HG02678 (cell line): ENCODE measurements at regions not wholly inside any gene's neighbourhood (a gene's known extent, or its start where the extent isn't known, plus 50 kb on each side); places are given as distances from the start of the nearest gene placed in this dataset.
"Not testable (repeated sequence)": the region's sequence is repeated elsewhere in the genome, so short reads cannot be mapped to it uniquely, and the experiment has no call there.

Source experiments
- ATAC-seq: cut with Tn5 transposase; IDR thresholded peaks from one replicate; pipeline ENCODE4 v1.9.1; 2021; ENCODE audit warnings: mild to moderate bottlenecking, moderate library complexity; ENCODE audit not compliant: unreplicated experiment

DNA sequence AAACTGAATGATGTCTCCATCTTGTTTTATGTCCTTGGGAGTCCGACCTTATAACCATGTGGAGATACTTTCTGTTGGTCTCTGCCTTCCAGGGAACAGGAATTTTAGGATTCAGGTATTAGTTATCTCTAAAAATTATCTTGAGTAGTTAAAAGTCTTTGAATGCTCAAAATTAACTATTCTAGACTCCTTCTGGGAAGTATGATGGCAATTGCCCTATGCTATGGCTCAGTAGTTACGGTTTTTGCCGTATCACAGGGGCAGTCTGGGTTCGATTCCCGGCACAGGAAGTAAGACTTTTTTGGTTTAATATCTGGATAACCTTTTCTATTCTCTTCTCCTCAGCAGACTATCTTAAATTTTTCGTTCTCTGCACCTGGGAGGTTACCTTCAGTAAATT, 708.7 kb upstream of the LRATD1 start:
- no peak for ATAC-seq

DNA sequence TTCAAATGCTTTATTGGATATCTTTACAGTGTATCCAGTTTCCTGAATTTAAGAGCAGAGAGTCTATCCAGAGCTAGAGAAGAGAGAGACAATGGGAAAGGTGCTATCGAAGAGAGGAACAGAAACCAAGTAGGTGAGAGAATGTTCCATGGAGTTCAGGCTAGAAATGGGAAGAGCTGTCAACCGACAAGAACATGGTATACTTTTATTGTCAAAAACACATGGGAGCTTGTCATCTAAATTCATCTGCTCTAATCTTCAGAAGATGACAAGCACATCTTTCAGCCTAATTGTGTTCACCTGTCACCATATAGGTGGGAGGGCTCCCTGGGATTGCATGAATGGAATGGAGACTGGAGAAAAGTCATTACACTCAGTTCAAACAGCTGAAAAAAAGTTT, 690.4 kb upstream of the LRATD1 start:
- ATAC-seq, result no peak

DNA sequence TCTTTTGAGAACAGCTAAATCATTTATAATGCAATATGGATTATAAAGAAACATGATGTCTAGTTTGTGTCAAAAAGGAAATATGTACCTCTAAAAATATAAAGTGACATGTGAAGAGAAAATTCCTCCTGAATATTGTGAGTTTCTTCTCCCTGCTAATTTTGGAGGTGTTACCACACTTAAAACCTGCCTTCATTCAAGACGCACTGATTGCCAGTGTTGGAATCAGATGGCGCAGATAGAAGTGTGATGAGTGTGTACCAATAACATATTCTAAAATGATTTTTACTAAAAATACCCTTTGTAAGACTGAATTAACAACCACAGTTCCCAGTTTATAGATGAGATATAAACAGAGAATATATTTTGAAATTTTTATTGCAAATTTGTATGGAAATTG, 681.8 kb upstream of the LRATD1 start:
- ATAC-seq, result no peak

DNA sequence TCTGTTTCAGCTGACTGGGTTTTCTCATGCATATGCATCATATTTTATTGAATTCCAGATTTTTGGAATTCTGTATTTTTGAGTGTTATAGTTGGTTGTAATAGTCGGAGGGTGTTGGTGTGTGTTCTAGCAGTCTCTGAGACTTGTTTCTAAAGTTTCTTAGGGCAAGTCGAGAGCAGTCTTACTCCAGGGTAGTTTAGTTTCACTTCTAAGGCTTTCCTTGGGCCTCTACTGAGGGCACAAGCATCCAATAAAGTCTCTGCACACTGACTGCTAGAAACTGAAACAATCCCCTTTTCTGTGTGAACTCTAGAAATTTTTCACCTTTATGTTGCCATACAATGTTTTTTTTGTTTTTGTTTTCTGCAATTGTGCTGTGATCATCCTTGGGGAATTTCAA, 663.7 kb upstream of the LRATD1 start:
- no peak for ATAC-seq

DNA sequence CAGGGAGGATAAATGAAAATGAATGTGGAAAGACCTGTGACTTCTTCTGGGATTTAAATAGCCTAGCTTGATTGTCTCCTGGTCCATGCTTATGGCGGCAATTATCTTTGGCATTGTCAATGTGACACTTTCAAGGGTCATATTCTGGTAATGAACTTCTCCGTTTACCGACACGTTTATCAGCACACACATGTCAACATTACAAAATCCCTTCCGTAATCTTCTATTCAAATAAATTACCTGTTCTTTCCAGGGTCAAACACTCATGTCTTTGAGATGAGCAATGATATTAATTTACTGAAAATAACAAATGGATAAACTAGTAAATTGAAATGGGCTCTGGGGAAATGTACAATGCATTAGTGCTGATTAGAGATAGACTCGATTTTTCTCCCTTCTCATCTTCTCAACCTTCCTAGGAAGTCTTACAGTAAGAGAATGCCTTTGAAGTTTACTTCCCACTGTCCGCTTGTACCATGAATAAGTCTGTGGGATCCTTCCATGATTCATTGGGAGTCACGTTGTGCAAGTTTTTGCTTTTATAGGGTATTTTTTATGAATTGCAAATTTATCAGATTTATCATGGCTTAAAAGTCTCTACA, 646.3 kb upstream of the LRATD1 start:
- ATAC-seq, result no peak

DNA sequence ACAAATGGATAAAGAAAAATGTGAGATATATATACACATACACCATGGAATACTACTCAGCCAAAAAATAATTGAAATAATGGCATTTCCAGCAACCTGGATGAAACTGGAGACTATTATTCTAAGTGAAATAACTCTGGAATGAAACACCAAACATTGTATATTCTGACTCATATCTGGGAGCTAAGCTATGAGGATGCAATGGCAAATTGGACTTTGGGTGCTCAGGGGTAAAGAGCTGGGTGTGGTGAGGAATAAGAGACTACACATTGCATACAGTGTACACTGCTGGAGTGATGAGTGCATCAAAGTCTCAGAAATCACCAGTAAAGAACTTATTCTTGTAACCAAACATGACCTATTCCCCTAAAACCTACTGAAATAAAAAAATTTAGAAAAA, 636.0 kb upstream of the LRATD1 start:
- no peak for ATAC-seq

DNA sequence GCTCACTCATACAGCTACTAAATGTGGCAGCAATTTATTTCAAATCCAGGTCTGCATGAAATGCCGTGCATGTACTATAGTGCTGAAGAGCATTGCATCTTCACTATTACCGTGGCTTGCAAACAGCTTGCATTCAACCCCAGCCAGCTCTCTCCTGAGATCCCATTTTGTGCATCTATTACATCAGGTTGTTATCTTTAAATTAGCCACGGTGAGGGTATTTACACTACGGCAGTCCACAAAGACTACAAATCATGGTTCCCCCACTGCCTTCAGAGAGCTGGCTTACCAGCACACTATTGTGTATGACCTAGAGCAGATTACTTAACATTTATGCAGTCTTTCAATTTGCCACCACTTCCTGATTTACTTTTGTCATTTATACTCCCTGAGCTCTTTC, 621.3 kb upstream of the LRATD1 start:
- no peak for ATAC-seq

DNA sequence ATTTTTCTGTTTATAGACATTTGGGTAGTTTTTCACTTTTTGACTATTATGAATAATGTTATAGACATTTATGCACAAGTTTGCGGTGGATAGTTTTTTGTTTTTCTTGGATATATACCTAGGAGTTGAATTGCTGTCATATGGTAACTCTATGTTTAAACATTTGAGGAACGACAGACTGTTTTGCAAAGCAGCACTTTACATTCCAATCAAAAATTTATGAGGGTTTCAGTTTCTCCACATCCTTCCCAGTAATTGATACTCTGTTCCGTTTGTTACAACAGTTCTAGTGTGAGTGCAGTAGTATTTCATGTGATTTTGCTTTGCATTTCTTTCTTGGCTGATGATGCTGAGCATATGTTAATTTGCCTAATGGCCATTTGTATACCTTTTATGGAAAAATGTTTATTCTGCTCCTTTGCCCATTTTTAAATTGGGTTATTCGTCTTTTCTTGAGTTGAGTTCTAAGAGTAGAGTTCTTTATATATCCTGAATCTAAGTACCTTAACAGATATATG, 617.3 kb upstream of the LRATD1 start:
- ATAC-seq, result no peak

DNA sequence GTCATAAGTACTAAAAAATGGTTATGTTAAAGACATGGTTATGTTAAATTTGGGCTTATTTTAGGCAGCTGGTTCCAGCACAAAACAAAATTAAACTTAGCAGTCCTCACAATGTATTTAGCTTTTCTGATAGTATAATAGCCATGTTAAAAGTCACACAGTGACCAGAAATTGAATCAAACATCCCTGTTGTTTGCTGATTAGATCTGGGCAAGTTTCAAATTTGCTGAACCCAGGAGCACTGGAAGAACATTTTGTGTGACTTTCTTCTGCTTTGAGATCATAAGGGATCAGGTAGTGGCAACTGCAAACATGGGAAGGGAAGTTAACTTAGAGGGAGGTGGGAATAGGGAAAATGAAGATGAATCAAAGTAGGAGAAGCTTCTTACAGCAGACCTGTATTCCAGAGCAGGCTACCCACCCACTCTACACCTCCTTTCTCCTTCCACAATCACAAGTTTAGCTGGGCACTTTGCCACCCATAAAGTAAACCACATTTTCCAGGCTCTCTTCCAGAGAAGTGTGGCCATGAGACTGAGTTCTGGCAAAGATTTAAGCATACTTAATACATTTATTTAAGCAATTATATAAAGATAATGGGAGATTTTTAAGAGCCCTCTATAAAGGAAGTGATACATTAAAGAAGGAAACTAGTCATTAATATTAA, 616.1 kb upstream of the LRATD1 start:
- ATAC-seq, result no peak

DNA sequence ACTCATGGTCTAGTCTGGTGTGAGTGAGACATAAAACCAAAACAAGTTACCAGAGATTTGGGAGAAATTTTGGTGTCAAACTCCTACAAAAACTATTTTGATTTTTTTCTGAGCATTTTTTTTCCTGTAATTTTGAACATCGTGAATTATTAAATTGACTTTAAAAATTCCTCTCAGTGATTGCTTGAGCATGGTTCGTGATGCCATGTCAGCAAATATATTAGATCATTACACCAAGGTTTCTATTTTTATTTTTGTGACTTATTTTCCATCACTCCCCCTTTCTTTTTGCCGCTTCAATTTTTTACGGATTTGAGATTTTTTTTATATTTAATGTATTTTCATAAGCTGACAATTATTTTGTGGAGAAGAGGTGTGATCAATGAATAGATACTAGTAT, 613.9 kb upstream of the LRATD1 start:
- no peak for ATAC-seq

DNA sequence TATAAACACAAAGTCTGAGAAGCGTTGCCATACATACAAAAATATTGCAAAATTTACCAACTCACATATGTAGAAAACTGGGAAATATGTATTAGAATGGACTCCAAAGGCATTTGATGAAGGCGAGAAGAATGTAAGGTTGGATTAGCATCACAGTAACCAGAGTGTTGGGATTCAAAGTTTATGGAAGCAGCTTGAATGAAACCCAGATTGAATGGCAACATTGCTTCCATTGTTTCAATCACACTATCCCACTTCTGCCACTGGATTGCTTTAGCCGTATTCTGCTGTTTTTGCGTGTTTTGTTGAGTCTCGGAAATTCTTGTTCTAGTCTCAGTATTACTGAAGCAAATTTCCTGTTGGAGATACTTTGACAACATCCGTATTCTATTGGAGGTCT, 609.0 kb upstream of the LRATD1 start:
- ATAC-seq, result no peak

DNA sequence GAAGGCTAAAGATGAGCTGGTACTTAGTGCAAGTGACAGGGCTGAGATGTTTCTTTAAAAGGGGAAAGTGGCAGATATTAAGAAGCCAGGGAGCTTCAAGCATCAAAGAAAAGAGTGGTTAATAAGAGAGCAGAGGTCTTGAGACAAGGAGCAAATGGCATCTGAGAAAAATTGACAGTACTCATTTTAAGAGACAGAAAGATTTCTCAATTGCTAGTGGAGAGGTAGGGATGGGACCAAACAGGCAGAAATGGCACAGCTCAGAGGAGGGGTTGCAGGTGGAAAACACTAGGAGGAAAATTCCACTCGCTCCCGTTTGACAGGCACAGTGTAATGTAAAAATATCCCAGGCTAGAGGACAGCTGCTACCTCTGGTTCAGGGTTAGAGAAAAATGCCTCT, 593.4 kb upstream of the LRATD1 start:
- ATAC-seq, result no peak

DNA sequence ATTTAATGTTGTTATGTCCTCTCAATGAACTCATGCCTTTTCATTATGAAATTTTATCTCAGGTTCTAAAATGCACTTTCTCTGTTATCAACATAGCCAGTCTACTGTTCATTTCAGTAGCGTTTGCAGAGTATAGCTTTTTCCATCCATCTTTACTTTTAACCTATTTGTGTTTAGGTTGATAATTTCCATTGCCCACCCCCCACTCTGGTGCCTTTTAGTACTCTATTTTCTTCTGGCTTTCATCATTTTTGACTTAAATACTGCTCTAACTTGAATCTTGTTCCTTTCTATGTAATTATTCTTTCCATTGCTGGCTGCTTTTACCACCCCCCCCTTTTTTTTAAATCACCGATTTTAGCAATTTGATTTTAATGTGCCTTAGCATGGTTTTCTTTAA, 585.0 kb upstream of the LRATD1 start:
- ATAC-seq, result no peak

DNA sequence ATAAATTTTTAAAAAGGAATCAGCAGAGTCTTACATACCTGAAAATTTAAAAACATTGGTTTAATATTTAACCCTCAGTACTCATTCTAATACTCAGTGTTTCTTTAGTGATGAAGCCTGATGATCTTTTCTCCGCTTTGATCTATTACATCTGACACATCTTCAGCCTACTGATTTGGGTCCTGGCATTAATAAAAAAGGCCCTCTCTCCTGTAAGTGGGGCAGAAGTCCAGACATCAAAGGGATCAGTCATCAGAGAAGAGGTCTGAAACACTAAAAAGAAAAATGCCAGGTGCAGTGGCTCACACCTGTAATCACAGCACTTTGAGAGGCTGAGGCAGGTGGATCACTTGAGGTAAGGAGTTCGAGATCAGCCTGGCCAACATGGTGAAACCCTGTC, 581.1 kb upstream of the LRATD1 start:
- no peak for ATAC-seq

DNA sequence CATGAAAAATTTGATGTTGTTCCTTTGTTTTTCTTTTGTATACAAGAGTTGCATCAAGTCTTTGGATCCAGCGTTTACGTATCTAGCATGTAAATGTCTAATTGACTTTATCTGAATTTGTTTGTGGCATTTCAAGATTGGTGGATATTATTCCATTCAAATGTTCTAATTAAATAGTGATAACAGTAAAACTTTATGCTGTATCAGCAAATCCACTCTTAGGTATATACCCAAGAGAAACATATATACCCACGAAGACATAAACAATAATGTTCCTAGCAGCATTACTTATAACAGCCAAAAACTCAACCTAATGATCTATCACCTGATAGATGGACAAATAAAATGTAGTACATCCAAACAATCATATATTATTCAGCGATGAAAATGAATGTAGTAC, 579.4 kb upstream of the LRATD1 start:
- ATAC-seq, result no peak

DNA sequence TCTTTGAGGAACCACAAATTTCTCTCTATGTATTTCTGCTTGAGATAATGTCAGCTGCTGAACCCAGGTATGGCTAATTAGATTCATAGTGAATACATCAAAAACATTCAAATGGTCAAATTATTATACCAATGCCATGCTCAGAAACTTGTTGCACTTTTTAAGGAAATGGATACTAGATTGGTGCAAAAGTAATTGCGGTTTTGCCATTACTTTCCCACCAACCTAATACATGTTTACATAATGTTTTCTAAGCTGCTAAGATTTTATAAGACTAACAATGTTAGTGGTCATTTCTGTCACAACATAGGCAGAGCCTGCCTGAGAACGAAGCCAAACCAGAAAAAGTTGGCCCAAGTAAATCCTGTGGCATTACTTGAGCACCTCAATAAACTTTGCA, 568.2 kb upstream of the LRATD1 start:
- no peak for ATAC-seq

DNA sequence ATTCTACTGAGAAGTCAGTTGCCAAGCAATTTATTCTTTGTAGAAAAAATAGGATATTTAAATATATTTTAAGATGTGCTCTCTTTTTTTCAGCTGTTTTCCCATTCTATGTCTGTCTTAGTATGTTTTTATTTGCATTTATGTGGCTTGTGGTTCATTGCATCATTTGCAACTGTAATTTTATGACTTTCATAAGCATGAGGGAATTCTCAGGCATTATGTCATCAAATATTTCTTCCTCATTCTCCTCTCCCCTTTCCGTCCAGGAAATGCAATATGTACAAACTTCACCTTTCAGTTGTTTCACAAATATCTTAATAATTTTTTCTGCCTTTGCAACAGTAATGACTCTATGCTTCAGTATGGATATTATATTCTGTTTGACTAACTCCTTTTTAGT, 560.2 kb upstream of the LRATD1 start:
- ATAC-seq, result no peak

DNA sequence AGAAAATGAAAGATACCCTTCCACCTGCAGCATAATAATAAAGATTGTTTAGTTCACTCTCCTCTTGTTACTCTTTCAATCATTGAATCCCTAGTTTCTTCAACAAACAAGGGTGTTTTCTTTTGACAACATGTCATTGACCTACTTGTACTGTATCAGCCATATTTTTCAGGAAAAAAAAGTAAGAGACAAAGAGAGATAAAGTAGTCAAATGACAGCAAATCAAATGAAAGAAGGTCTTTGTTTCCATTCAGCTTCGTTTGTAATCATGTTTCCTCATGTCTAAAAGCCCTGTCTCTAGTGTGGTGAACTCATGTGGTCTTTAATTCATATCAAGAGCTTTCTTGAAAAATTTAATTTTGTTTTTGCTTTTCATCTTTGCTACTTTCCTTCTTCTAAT, 557.8 kb upstream of the LRATD1 start:
- ATAC-seq, result no peak

DNA sequence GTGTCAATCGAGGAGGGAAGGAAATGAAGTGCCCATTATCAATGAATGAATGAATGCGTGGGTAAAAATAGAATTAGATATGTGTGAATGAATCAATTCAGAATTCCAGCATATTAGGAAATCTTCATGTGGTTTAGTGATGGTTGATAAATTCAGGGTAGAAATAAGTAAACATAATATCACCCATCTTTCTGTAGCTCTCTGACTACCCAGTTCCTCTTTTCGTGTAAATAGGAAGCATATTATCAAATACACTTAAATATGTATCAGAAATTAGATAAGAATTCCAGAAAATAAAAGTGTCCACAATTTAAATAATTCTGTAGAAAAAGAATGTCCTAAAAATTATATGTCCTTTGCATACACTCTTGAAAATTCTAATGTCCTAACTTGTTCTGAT, 552.9 kb upstream of the LRATD1 start:
- no peak for ATAC-seq

DNA sequence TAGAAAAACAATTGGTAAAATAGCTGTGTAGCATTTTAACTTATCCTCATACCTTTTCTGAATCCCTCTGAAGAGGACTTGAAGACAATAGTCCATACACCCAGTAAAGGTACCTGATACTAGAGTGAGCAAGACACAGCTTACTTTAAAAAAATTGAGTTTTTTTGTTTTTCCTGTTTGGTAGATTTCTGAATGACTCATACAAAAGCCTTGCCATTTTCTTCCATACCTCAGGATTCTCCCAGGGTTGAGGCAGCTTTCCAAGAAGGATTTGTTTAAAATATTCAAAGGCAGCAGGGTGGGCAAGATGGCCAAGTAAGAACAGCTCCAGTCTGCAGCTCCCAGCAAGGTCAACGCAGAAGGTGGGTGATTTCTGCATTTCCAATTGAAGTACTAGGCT, 551.0 kb upstream of the LRATD1 start:
- ATAC-seq, result no peak

DNA sequence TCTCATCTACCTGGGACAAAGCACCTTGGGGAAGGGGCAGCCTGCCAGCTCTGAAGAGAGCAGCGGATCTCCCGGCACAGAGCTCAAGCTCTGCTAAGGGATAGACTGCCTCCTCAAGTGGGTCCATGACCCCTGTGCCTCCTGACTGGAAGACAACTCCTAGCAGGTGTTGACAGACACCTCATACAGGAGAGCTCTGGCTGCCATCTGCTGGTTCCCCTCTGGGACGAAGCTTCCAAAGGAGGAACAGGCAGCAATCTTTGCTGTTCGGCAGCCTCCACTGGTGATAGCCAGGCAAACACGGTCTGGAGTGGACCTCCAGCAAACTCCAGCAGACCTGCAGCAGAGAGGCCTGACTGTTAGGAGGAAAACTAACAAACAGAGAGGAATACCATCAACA, 549.9 kb upstream of the LRATD1 start:
- no peak for ATAC-seq

DNA sequence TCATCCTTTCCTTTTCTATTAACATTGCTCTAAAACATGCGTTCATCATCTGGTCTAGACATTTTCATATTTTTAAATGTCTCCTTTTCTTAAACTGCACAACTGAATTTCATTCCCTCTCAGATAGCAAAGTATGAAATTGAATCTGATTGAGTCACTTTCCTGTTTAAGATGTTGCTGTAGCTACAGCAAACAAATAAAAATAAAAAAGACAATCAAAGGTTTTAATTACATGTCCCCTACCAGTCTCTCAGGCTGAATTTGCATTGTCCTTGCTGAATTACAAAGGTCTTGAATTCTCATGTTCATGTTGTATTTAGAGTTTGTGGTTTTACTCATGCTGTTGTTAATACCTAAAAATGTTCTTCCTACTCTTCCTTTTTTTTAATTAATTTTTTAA, 537.9 kb upstream of the LRATD1 start:
- no peak for ATAC-seq

DNA sequence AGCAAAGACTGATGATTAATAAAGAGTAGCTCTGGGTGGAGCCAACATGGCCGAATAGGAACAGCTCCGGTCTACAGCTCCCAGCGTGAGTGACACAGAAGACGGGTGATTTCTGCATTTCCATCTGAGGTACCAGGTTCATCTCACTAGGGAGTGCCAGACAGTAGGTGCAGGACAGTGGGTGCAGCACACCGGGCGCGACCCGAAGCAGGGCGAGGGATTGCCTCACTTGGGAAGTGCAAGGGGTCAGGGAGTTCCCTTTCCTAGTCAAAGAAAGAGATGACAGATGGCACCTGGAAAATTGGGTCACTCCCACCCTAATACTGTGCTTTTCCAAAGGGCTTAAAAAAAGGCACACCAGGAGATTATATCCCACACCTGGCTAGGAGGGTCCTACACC, 533.4 kb upstream of the LRATD1 start:
- ATAC-seq, result not testable (repeated sequence)
